ENCODE measurements at regions not wholly inside any gene's neighbourhood (a gene's known extent, or its start where the extent isn't known, plus 50 kb on each side); places are given as distances from the start of the nearest gene placed in this dataset.

- TF ChIP-seq BCLAF1 (IDR thresholded peaks at IDR 0.05; ENCODE audit: borderline replicate concordance in 1 of 2, control insufficient read depth in 1 of 2, low read depth in 2 of 2, low read length in 1 of 2) (no peak), ZNF23 (CRISPR knock-in tag; IDR thresholded peaks at IDR 0.05) (no peak), IRF9 (tag; IDR thresholded peaks at IDR 0.05) (no peak), FOXP4 (CRISPR knock-in tag; IDR thresholded peaks at IDR 0.05; ENCODE audit: borderline replicate concordance) (no peak), LARP7 (IDR thresholded peaks at IDR 0.05) (no peak), EZH2 (IDR thresholded peaks at IDR 0.05; ENCODE audit: borderline replicate concordance, low read depth, low read length) (no peak), CCAR2 (IDR thresholded peaks at IDR 0.05; ENCODE audit: low read depth, low read length) (no peak), BRF2 (IDR thresholded peaks at IDR 0.05; ENCODE audit: borderline replicate concordance, insufficient read depth, insufficient read length) (no peak), ATF3 (IDR thresholded peaks at IDR 0.05) (peak; percentile 29; the same call in 1 of the 2 replicates), ATF3 (CRISPR knock-in tag; conservative IDR thresholded peaks at IDR 0.05) (no peak), MAZ (CRISPR knock-in tag; conservative IDR thresholded peaks at IDR 0.05 in 1 of 2, IDR thresholded peaks at IDR 0.05 in 1 of 2) (no peak), MTA3 (IDR thresholded peaks at IDR 0.05; ENCODE audit: borderline replicate concordance) (no peak), SIX5 (IDR thresholded peaks at IDR 0.05; ENCODE audit: borderline replicate concordance in 1 of 2, insufficient read depth in 1 of 2, low read depth in 1 of 2, low read length in 2 of 2) (no peak), FOXA3 (CRISPR knock-in tag; conservative IDR thresholded peaks at IDR 0.05 in 1 of 2, IDR thresholded peaks at IDR 0.05 in 1 of 2) (peak; percentile 36 to 63; a peak in 1 of 4 replicates)
These were observed 68.5 kb upstream of the STK17B start (continued) for GRCh38 chr2:196239622-196240587.
